Stimulated activated naive CD8-positive, alpha-beta T cell treated with anti-CD3 and anti-CD28 coated beads, Interleukin-15, Interleukin-2, amounts not matched to agents 100 ng/mL and 50 ng/mL, for 24 hours (primary cell): ENCODE measurements at regions not wholly inside any gene's neighbourhood (a gene's known extent, or its start where the extent isn't known, plus 50 kb on each side); places are given as distances from the start of the nearest gene placed in this dataset.

ENCODE experiments used
- H3K27ac Mint-ChIP-seq: one replicate; pipeline ENCODE4 v1.8.0; 2021; ENCODE audit warnings: mild to moderate bottlenecking, mixed read lengths
- H3K27me3 Mint-ChIP-seq: one replicate; pipeline ENCODE4 v1.8.0; 2021; ENCODE audit warnings: mixed read lengths
- H3K36me3 Mint-ChIP-seq: one replicate; pipeline ENCODE4 v1.8.0; 2021; ENCODE audit warnings: low read depth, mixed read lengths
- H3K4me1 Mint-ChIP-seq: one replicate; pipeline ENCODE4 v1.8.0; 2021; ENCODE audit warnings: low read depth, mixed read lengths
- H3K4me3 Mint-ChIP-seq: one replicate; pipeline ENCODE4 v1.8.0; 2021; ENCODE audit warnings: mild to moderate bottlenecking, mixed read lengths
- H3K9me3 Mint-ChIP-seq: one replicate; pipeline ENCODE4 v1.8.0; 2021; ENCODE audit warnings: mixed read lengths

- Mint-ChIP-seq H3K36me3 (no peaks in the 10 kb centered on the region), H3K27ac (no peak overlapping the region), H3K4me1 (no peaks in the 10 kb centered on the region), H3K9me3 (no peaks in the 10 kb centered on the region), H3K27me3 (no peaks in the 10 kb centered on the region), H3K4me3 (no peak overlapping the region)
Observed at GRCh38 chr7:96638669-96639068, 71.0 kb downstream of the SEM1 start.

DNA sequence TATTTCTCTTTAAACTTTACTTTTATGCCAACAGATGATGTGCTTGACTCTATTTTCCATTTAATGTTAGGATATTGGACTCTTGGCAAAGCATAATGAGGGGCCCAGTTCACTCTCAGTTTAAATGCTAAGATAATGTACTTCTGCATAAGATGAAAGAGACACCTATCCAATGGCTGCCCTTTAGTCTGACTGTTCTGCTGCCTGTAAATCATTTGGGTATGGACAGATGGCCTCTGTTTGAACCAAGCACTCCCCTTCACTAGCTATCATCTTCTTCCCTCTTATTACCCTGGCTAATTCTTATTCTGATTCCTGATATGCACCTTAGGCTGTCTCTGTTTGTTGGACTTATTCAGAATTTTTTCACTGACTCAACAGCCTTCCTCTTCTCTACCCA is 72.1 kb downstream of the SEM1 start:
- no peak overlapping the region for H3K27ac Mint-ChIP-seq
- no peaks in the 10 kb centered on the region for H3K36me3 Mint-ChIP-seq
- H3K27me3 Mint-ChIP-seq, result no peaks in the 10 kb centered on the region
- H3K9me3 Mint-ChIP-seq, result no peaks in the 10 kb centered on the region
- no peak overlapping the region for H3K4me3 Mint-ChIP-seq
- H3K4me1 Mint-ChIP-seq, result no peaks in the 10 kb centered on the region

DNA sequence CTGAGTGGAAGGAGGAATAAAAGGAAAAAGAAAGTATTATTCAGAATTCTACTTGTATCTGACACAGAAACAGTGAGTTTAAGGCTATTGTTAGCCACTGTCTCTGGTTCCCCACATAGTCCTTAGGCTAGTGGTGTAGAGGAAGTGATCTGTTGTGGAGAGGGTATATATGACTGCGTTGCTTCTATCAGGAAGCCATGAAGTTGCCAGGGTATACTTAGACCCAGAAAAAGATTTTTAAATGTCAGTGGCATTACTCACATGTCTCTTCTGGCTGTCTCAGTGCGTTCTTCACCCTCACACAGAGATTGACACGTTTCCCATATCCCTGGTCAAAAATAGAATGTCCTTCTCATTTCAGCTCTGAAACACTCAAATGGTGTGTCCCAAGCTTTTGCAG is 72.7 kb downstream of the SEM1 start:
- no peaks in the 10 kb centered on the region for H3K9me3 Mint-ChIP-seq
- no peaks in the 10 kb centered on the region for H3K4me1 Mint-ChIP-seq
- no peak overlapping the region for H3K4me3 Mint-ChIP-seq
- H3K27me3 Mint-ChIP-seq, result no peaks in the 10 kb centered on the region
- H3K27ac Mint-ChIP-seq, result no peak overlapping the region
- H3K36me3 Mint-ChIP-seq, result no peaks in the 10 kb centered on the region

GRCh38 chr7:96636342-96636860 is 73.2 kb downstream of the SEM1 start:
- no peaks in the 10 kb centered on the region for H3K36me3 Mint-ChIP-seq
- no peaks in the 10 kb centered on the region for H3K27me3 Mint-ChIP-seq
- H3K9me3 Mint-ChIP-seq, result no peaks in the 10 kb centered on the region
- no peak overlapping the region for H3K27ac Mint-ChIP-seq
- H3K4me1 Mint-ChIP-seq, result no peaks in the 10 kb centered on the region
- no peak overlapping the region for H3K4me3 Mint-ChIP-seq

- H3K27me3 Mint-ChIP-seq, result no peaks in the 10 kb centered on the region
- H3K36me3 Mint-ChIP-seq, result no peaks in the 10 kb centered on the region
- no peak overlapping the region for H3K27ac Mint-ChIP-seq
- no peaks in the 10 kb centered on the region for H3K4me1 Mint-ChIP-seq
- peaks cover 16% of the 10 kb centered on the region for H3K9me3 Mint-ChIP-seq
- H3K4me3 Mint-ChIP-seq, result no peak overlapping the region
Observed at GRCh38 chr7:96629884-96630283, 79.8 kb downstream of the SEM1 start.

- H3K36me3 Mint-ChIP-seq, result no peaks in the 10 kb centered on the region
- no peaks in the 10 kb centered on the region for H3K27me3 Mint-ChIP-seq
- H3K27ac Mint-ChIP-seq, result no peak overlapping the region
- no peak overlapping the region for H3K4me3 Mint-ChIP-seq
- H3K9me3 Mint-ChIP-seq, result peaks cover 21% of the 10 kb centered on the region
- no peaks in the 10 kb centered on the region for H3K4me1 Mint-ChIP-seq
Observed at GRCh38 chr7:96624954-96625353, 84.7 kb downstream of the SEM1 start.

DNA sequence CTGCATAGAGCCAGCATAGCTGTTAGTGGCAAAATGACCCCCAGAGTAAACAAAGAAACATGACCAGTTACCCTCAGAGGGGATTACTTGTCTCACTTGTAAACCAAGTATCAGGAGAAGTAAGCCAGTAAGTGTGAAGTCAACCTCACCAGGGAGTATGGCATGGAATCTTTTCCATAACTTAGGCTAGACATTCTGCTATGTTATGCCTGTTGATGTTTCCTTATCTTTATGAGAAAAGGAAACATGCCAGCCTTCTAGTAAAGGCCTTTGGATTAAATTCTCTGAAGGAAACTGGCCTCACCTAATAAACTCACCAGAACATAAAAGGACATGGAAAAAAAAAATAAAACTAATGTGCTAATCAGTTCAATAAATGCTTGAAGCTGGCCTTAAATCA is 87.7 kb downstream of the SEM1 start:
- Mint-ChIP-seq H3K27ac (no peak overlapping the region), H3K4me3 (no peak overlapping the region), H3K36me3 (no peaks in the 10 kb centered on the region), H3K27me3 (no peaks in the 10 kb centered on the region), H3K9me3 (peaks cover 18% of the 10 kb centered on the region), H3K4me1 (no peaks in the 10 kb centered on the region)

DNA sequence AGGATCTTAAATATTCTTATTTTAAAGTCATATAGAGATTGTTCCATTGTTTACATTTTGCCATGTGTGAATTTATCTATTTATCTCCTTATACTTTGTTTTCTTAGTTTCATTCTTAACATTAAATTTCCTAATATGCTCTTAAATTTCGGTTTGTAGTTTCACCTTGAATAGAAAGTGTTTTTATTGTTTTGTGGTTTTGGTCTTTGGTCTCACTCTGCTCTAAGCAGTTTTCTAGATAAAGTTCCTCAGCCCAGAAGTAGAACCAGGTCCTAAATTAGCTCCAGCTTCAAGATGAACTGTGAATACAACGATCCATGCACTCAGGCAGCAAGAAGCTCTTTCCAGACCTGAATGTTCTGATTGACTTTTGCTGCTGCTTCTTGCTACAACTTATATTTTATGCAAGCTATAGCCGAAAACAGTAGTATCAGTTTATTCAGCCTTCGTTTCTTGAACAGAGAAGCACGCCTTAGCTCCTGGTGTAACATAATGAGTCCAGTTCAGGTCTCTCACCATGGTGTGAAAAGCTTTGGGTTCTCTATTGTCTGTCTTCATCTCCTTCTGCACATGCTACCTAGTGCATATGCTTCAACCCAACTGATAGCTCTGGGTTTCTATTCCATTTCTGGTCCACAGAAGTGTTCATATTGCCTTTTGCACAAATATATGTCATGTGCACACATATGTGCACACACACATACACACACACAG is 95.3 kb downstream of the SEM1 start:
- Mint-ChIP-seq H3K4me1 (no peaks in the 10 kb centered on the region), H3K27ac (no peak overlapping the region), H3K4me3 (no peak overlapping the region), H3K9me3 (peaks cover 23% of the 10 kb centered on the region), H3K27me3 (peaks cover 4% of the 10 kb centered on the region), H3K36me3 (no peaks in the 10 kb centered on the region)

DNA sequence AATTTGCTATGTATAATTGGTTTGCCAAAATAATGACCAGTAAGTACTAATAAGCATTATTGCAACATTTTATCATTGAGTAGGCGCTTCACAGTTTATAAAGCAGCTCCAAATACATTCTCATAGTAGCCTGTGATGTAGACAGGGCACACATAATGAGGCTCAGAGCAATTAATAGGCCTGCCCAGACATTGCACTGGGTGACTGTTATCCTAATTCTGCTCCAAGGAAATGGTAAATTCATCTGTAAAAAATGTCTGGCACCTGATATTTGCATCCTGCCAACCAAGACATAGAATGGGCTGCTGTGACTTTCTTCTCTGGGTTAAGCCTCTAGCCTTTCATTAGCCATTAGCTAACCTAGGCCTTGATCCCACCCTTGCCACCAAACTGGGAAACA is 97.6 kb downstream of the SEM1 start:
- no peaks in the 10 kb centered on the region for H3K4me1 Mint-ChIP-seq
- H3K4me3 Mint-ChIP-seq, result no peak overlapping the region
- H3K36me3 Mint-ChIP-seq, result no peaks in the 10 kb centered on the region
- H3K27me3 Mint-ChIP-seq, result peaks cover 4% of the 10 kb centered on the region
- no peak overlapping the region for H3K27ac Mint-ChIP-seq
- H3K9me3 Mint-ChIP-seq, result peaks cover 12% of the 10 kb centered on the region

DNA sequence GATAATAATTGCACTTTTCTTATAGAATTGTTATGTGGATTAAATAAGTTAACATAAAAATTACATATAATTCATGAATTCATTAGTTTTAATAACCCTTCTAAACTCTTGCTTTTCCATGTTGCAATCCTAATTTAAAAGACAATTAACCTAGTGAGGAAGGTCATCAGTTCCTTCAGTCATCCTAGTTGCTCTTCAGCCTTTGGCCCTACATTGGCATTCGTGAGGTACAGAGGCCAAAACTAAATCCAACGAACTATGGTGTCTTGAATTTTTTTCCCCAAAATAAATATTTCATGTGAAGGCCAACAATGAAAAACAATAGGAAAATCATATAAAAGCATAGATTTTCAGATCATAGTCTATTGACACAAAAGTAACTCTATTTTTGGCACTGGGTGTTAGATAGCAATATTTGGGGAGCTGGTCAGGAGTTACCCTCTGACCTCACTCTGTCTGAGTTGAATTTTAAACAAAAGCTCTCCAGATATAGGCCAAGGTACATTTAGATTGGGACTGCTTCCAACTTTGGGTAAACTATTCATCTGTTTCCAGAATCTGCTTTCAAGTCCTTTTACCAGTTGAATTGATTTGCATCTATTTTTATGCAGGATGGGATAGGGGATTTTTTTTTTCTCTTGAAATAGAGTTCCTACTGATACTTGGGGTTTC is 104.5 kb downstream of the SEM1 start:
- H3K4me1 Mint-ChIP-seq, result no peaks in the 10 kb centered on the region
- H3K27me3 Mint-ChIP-seq, result peaks cover 5% of the 10 kb centered on the region
- no peaks in the 10 kb centered on the region for H3K36me3 Mint-ChIP-seq
- no peaks in the 10 kb centered on the region for H3K9me3 Mint-ChIP-seq
- no peak overlapping the region for H3K27ac Mint-ChIP-seq
- H3K4me3 Mint-ChIP-seq, result no peak overlapping the region

DNA sequence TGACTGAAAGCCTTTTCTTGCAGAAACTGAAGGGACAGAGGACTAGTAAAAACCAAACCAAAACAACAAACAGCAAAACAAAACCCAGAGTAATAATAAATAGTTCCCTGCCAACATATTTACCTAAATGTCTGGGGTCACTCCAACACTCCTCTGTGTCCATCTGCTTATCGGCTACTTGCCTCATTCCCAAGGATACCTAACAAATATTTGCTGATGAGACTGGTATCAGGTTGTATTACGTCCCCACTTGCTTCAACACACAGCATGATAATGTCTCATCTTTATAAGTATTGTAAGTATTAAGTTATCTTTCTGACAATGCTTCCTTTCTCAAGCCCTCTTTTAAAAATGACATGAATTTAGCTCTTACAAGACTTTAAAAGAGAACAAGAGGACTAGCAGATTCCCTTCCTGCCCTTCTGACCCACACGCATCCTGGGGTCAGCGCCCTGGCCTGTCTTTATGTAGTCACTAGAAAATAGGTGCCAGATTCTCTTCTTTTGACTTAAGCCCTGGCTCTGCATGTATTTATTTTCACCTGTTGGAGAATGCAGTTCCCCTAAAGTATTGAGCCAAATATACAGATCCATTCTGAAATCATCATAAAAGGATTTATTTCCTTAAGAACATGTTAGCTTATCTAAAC is 110.2 kb downstream of the SEM1 start:
- Mint-ChIP-seq H3K27me3 (peaks cover 14% of the 10 kb centered on the region), H3K4me1 (no peaks in the 10 kb centered on the region), H3K4me3 (no peak overlapping the region), H3K36me3 (no peaks in the 10 kb centered on the region), H3K27ac (no peak overlapping the region), H3K9me3 (no peaks in the 10 kb centered on the region)

DNA sequence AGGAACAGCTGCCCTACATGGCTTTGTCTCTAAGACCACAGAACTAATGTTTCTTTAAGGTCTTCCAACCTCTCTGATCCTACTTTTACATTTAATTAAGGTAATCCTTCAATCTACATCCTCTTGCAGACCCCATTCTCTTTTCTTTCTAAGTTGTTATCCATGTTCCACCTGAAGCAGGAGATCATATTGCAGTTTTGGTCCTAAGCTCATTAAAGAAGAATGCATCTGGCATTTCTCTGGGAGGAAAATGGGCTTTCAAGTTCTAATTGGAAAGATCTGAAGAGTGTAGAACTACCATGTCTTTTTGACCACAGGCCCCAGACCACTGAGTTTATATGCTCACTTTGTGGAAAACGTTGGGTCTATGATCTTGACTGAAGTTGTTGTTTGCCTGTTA is 111.2 kb downstream of the SEM1 start:
- Mint-ChIP-seq H3K36me3 (no peaks in the 10 kb centered on the region), H3K4me1 (no peaks in the 10 kb centered on the region), H3K27ac (no peak overlapping the region), H3K9me3 (no peaks in the 10 kb centered on the region), H3K4me3 (no peak overlapping the region), H3K27me3 (peaks cover 14% of the 10 kb centered on the region)

- Mint-ChIP-seq H3K4me3 (no peak overlapping the region), H3K9me3 (no peaks in the 10 kb centered on the region), H3K36me3 (no peaks in the 10 kb centered on the region), H3K27me3 (peaks cover 13% of the 10 kb centered on the region), H3K27ac (no peak overlapping the region), H3K4me1 (no peaks in the 10 kb centered on the region)
Observed at GRCh38 chr7:96596120-96596826, 113.4 kb downstream of the SEM1 start.

DNA sequence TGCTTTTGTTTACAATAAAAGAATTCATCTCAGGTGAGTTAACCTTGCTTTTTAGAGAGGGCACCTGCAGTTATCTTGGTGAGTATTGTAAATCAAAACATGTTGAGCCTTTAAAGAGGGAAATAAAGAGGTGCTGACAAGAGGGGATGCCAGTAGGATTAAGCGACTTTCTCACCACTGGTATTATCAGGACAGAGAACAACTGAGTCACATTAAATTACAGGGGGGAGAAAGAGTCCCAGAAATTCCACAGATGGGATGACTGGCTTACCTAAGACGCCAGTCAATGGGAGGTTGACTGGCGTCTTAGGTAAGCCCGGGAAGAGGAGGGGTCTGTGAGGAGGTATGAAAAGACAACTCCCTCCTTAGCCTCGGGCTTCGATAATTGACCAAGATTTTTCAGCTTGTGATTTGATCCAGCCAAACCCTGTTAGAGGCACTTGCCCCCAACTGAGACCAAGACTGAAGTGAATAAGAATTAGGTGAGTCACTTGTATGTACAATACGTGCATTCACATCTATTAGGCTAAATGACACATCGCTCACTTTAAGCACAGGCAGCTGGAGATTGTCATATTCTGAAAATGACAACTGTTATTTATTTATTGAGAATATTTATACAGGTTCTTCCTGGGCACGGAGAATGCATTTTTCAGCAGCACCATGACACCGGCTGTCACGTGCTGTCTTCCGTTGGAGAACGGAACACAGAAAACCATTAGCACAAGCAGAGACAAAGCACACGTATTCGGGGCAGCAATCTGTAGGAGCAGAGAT is 117.6 kb downstream of the SEM1 start:
- Mint-ChIP-seq H3K4me3 (no peak overlapping the region), H3K4me1 (no peaks in the 10 kb centered on the region), H3K9me3 (no peaks in the 10 kb centered on the region), H3K36me3 (no peaks in the 10 kb centered on the region), H3K27ac (no peak overlapping the region), H3K27me3 (peaks cover 9% of the 10 kb centered on the region)
